Fibroblast of peridontal ligament (primary cell): ENCODE measurements at regions not wholly inside any gene's neighbourhood (a gene's known extent, or its start where the extent isn't known, plus 50 kb on each side); places are given as distances from the start of the nearest gene placed in this dataset.

ENCODE experiments used
- DNase-seq: peaks from one replicate; pipeline ENCODE4 v3.0.0-alpha.2; 2010; ENCODE audit errors: extremely low read depth

DNA sequence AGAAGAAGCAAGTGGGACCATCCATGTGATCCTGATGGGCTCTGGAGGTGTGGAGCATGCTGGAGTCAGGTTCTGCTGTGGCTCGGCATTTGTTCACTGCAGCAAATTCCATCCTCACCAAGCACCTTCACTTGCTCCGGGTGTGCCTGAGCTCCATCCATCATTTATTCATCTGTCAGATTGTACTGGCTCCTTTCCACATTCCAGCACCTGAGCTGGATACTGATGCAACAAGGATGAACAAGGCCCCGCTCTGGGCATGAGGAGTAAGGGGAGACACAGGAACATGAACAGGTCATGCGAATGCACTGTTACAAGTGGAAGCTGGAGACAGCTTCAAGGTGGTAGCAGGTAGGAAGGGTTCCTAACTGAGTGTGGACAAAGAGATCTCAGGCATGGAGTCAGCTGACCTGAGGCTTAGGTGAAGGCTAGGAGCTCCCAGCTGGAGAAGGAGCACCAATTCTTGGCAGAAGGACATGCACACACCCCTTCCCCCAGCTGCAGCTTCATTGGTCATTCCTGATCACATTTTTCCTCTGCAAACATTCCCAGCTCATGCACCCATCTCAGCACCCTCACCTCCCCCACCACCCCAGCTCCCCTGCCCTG, 133.7 kb upstream of the ZMIZ1 start:
- no peak for DNase-seq

GRCh38 chr10:78935697-78936407, 132.9 kb upstream of the ZMIZ1 start:
- no peak for DNase-seq

GRCh38 chr10:78936412-78937342, 132.1 kb upstream of the ZMIZ1 start:
- DNase-seq, result no peak

- DNase-seq, result no peak
These were observed 131.4 kb upstream of the ZMIZ1 start for GRCh38 chr10:78937393-78937792.

- no peak for DNase-seq
These were observed 130.7 kb upstream of the ZMIZ1 start for GRCh38 chr10:78937800-78938694.

- no peak for DNase-seq
These were observed 129.8 kb upstream of the ZMIZ1 start for GRCh38 chr10:78938695-78939672.

DNA sequence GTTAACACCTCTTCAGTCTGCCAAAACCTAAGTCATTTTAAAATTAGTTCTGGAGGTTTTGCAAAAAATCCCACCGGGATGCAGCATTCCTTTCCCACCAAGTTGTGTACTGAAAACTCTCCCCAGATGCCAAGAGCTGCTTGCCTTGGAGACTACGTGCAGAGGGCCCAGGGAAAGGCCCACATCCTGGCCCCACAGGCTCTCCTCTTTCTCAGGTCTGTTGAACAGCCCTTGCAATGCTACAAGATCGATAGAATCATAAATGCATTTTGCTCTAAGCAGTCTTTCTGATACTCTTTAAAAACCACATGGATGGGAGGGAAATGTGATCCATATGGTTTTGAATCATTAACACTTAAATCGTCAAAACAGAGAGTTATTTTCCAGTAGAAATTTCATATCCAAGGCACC, 126.7 kb upstream of the ZMIZ1 start:
- DNase-seq, result peak; percentile 58

- peak; percentile 98 for DNase-seq
These were observed 123.9 kb upstream of the ZMIZ1 start for GRCh38 chr10:78944723-78945312.

DNA sequence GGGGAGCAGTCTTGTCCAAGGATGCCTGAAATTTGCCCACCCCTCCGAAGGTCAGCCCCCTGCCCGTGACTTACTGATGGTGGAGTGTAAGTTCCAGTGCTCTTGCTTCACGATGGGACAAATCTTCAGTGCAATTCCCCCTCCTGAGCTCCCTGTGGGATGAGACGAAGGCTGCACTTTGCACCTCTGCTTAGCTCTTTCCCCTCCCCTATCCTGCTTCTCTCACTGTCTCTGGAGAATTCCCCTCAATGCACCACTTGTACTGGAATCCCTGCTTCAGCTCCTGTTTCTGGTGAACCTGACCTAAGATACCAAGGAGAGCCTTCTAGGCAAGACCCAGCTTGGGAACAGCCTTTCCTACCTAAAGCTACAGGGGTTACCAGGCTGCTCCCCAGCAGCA, 122.9 kb upstream of the ZMIZ1 start:
- DNase-seq, result no peak

DNA sequence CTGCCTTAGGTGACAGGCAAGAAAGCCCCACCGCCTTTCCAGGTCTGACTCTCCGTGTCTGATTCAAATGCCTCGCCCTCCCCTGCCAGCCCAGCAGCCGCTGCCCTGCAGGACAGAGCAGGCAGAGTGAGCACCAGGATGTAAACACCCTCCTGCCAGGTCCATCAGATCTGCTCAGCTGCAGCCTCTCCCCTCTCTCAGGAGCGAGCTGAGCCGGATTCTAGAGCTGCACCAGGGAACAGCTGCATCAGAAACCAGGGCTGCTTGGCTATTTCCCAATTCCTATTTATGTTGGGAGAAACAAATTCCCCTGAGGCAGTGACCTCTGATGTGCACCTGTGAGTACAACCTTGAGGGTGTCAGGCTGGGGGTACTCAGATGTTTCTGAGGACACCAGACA, 121.5 kb upstream of the ZMIZ1 start:
- DNase-seq, result no peak

GRCh38 chr10:78947733-78948132, 121.0 kb upstream of the ZMIZ1 start:
- no peak for DNase-seq

GRCh38 chr10:78948621-78949030, 120.1 kb upstream of the ZMIZ1 start:
- DNase-seq, result peak; percentile 18

GRCh38 chr10:78950656-78951587, 117.8 kb upstream of the ZMIZ1 start:
- no peak for DNase-seq

GRCh38 chr10:78952030-78952429, 116.7 kb upstream of the ZMIZ1 start:
- peak; percentile 30 for DNase-seq

GRCh38 chr10:78952686-78953085, 116.1 kb upstream of the ZMIZ1 start:
- peak; percentile 98 for DNase-seq

GRCh38 chr10:78953113-78953798, 115.5 kb upstream of the ZMIZ1 start:
- no peak for DNase-seq

GRCh38 chr10:78953799-78954297, 114.9 kb upstream of the ZMIZ1 start:
- DNase-seq, result no peak

DNA sequence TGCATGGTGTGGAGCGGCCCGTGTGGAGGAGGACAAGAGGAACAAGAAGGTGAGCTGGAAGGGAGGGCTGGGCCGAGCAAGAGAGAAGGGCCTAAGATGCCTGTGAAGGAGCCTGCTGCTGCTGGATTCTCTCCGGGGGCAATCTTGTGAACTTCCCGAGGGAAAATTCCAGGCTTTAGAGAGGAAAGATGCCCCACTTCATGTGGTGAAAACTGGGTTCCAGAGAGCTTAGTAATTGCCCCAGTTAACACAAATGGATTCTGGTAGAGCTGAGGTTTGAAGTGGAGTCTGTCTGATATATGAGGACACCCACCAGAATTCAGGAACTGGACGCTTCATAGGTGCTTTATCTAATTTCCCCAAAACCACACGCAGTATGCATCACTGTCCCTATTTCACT, 114.1 kb upstream of the ZMIZ1 start:
- DNase-seq, result no peak
